Panc1 (cell line): ENCODE measurements at regions not wholly inside any gene's neighbourhood (a gene's known extent, or its start where the extent isn't known, plus 50 kb on each side); places are given as distances from the start of the nearest gene placed in this dataset.

ENCODE experiments used
- ATAC-seq: fragments of 200-7000 bp; cut with Tn5 transposase; 2 replicates; pipeline ENCODE4 v1.9.1; 2020; ENCODE audit warnings: mild to moderate bottlenecking, moderate library complexity
- BruUV-seq: library from RNA; stranded (reverse); fragments of 400-500 nt; replicated peaks from 2 replicates; lab custom pipeline; 2021; lab: Mats Ljungman, UMichigan
- CTCF ChIA-PET: fragments of 300-600 bp; sonication (Branson Sonifier 250); formaldehyde crosslinking; loops from one replicate; lab custom pipeline; 2022; ENCODE audit warnings: antibody characterized with exemption; lab: Charles Lee
- POLR2A ChIA-PET: fragments of 300-600 bp; sonication (Branson Sonifier 250); formaldehyde crosslinking; loops from one replicate; lab custom pipeline; 2022; ENCODE audit warnings: antibody characterized with exemption; lab: Charles Lee
- DNase-seq: peaks from one replicate; pipeline ENCODE4 v3.0.0-alpha.2; 2010; ENCODE audit warnings: low read depth, low spot score
- H3K27ac ChIP-seq: 2 replicates; pipeline ENCODE4 v1.5.1; 2011; ENCODE audit warnings: mild to moderate bottlenecking, low read length, inconsistent platforms
- H3K27me3 ChIP-seq: fragments of 200-500 bp; sonication (Bioruptor generic); 2 replicates; pipeline ENCODE4 v1.6.0; 2014; ENCODE audit warnings: low read length, inconsistent platforms; ENCODE audit not compliant: control insufficient read depth, insufficient read depth
- H3K36me3 ChIP-seq: fragments of 200-500 bp; sonication (Bioruptor generic); 2 replicates; pipeline ENCODE4 v1.5.1; 2014; ENCODE audit warnings: inconsistent platforms, mild to moderate bottlenecking, low read length, moderate library complexity; ENCODE audit not compliant: control insufficient read depth, insufficient read depth
- H3K4me1 ChIP-seq: 2 replicates; pipeline ENCODE4 v1.5.1; 2011; ENCODE audit warnings: inconsistent platforms, mild to moderate bottlenecking, low read length, moderate library complexity; ENCODE audit not compliant: control insufficient read depth, insufficient read depth
- H3K4me3 ChIP-seq, 2 experiments: 2 replicates each; pipeline ENCODE4 v1.5.1; 2011 to 2012; ENCODE audit warnings: low read depth in 2 of 2, low read length in 2 of 2, mild to moderate bottlenecking in 2 of 2, inconsistent platforms in 1 of 2, moderate library complexity in 1 of 2
- H3K9me3 ChIP-seq: fragments of 200-500 bp; sonication (Bioruptor generic); 2 replicates; pipeline ENCODE4 v1.5.1; 2014; ENCODE audit warnings: low read depth, mild to moderate bottlenecking, inconsistent platforms, low read length, moderate library complexity; ENCODE audit not compliant: control insufficient read depth, insufficient read depth
- POLR2AphosphoS5 ChIP-seq: IDR thresholded peaks from 2 replicates; pipeline ENCODE4 v1.6.1; 2012; ENCODE audit warnings: mild to moderate bottlenecking, low read depth, low read length, moderate library complexity
- SIN3A ChIP-seq: IDR thresholded peaks from 2 replicates; pipeline ENCODE4 v1.6.1; 2012; ENCODE audit warnings: low read depth, mild to moderate bottlenecking, low read length, moderate library complexity, borderline replicate concordance; ENCODE audit not compliant: insufficient read depth
- TCF7L2 ChIP-seq: IDR thresholded peaks from 2 replicates; pipeline ENCODE4 v1.6.1; 2011; ENCODE audit warnings: mild to moderate bottlenecking, low read depth, low read length, inconsistent platforms
- in situ Hi-C: cut with HindIII; loops from 2 replicates; pipeline ENCODE4 v1.10.0; 2016; ENCODE audit warnings: low sequenced_read_pairs, low pct_unique_long_range_greater_than_20kb
- intact Hi-C: fragments of 100-400 bp; cut with micrococcal nuclease; formaldehyde crosslinking; loops from one replicate; pipeline ENCODE4 v1.10.0; 2022; ENCODE audit not compliant: unreplicated experiment
- TF ChIP-seq, protein P1 (sequence below), 2 experiments: IDR thresholded peaks; 2 replicates each; pipeline ENCODE4 v1.6.1; 2011 to 2012; ENCODE audit warnings: low read depth in 2 of 2, control low read depth in 1 of 2, low read length in 1 of 2, mild to moderate bottlenecking in 1 of 2, moderate library complexity in 1 of 2; ENCODE audit not compliant: insufficient read depth in 1 of 2
- TF ChIP-seq, protein P2 (sequence below): fragments of 450-650 bp; IDR thresholded peaks from 2 replicates; pipeline ENCODE4 v1.5.1; 2017; ENCODE audit warnings: mild to moderate bottlenecking

DNA sequence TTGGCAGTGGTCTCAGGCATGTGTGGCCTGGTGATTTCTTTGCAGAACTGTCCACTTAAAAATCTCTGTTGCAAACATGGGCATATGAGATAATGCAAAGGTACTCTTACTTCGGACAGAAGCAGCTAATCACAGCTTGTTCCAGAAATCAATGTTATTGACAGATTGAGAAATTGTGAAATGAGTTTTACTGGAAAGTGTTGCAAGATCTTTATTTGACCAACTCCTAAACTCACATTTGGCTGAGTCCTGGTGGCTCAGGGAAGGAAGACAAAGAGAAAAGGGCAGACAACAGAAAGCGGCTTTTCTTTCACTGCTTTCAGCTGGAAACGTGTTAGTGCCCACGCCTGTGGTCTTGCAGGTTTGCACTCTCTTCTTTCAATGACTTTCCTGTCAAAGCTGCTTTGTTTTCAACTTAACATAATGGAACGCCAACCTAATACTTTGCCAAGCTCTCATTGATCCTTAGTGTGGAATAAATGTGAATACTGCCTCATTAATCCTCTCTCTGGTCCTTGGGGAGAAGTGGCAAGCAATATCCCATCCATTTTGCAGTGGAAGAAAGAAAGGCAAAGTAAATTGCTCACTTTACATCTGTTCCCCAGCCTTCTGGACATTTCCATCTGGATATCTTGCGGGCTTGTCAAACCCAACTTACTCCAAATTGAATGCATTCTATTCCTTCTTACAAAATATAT lies 586.4 kb downstream of the LRRC70 start:
- TF ChIP-seq, protein P1, sequence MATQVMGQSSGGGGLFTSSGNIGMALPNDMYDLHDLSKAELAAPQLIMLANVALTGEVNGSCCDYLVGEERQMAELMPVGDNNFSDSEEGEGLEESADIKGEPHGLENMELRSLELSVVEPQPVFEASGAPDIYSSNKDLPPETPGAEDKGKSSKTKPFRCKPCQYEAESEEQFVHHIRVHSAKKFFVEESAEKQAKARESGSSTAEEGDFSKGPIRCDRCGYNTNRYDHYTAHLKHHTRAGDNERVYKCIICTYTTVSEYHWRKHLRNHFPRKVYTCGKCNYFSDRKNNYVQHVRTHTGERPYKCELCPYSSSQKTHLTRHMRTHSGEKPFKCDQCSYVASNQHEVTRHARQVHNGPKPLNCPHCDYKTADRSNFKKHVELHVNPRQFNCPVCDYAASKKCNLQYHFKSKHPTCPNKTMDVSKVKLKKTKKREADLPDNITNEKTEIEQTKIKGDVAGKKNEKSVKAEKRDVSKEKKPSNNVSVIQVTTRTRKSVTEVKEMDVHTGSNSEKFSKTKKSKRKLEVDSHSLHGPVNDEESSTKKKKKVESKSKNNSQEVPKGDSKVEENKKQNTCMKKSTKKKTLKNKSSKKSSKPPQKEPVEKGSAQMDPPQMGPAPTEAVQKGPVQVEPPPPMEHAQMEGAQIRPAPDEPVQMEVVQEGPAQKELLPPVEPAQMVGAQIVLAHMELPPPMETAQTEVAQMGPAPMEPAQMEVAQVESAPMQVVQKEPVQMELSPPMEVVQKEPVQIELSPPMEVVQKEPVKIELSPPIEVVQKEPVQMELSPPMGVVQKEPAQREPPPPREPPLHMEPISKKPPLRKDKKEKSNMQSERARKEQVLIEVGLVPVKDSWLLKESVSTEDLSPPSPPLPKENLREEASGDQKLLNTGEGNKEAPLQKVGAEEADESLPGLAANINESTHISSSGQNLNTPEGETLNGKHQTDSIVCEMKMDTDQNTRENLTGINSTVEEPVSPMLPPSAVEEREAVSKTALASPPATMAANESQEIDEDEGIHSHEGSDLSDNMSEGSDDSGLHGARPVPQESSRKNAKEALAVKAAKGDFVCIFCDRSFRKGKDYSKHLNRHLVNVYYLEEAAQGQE (IDR thresholded peaks at IDR 0.05; ENCODE audit: insufficient read depth in 1 of 2, low read depth in 2 of 2, low read length in 1 of 2) = no peak
- no peak for TF ChIP-seq SIN3A
- no peak for TF ChIP-seq POLR2AphosphoS5
- TF ChIP-seq, protein P2, sequence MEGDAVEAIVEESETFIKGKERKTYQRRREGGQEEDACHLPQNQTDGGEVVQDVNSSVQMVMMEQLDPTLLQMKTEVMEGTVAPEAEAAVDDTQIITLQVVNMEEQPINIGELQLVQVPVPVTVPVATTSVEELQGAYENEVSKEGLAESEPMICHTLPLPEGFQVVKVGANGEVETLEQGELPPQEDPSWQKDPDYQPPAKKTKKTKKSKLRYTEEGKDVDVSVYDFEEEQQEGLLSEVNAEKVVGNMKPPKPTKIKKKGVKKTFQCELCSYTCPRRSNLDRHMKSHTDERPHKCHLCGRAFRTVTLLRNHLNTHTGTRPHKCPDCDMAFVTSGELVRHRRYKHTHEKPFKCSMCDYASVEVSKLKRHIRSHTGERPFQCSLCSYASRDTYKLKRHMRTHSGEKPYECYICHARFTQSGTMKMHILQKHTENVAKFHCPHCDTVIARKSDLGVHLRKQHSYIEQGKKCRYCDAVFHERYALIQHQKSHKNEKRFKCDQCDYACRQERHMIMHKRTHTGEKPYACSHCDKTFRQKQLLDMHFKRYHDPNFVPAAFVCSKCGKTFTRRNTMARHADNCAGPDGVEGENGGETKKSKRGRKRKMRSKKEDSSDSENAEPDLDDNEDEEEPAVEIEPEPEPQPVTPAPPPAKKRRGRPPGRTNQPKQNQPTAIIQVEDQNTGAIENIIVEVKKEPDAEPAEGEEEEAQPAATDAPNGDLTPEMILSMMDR = no peak
- no peak for TF ChIP-seq TCF7L2
- H3K4me3 ChIP-seq = no peak overlapping the region
- POLR2A ChIA-PET = no interaction called here
- no peaks in the 10 kb centered on the region for H3K9me3 ChIP-seq
- ATAC-seq = no peak
- H3K27ac ChIP-seq = no peak overlapping the region
- in situ Hi-C loops = no loop called here
- CTCF ChIA-PET = no interaction called here
- no peaks in the 10 kb centered on the region for H3K27me3 ChIP-seq
- no peaks in the 10 kb centered on the region for H3K4me1 ChIP-seq
- H3K36me3 ChIP-seq = no peaks in the 10 kb centered on the region
- no peak for DNase-seq
- BruUV-seq = no TSS peak
- intact Hi-C loops = no loop called here

DNA sequence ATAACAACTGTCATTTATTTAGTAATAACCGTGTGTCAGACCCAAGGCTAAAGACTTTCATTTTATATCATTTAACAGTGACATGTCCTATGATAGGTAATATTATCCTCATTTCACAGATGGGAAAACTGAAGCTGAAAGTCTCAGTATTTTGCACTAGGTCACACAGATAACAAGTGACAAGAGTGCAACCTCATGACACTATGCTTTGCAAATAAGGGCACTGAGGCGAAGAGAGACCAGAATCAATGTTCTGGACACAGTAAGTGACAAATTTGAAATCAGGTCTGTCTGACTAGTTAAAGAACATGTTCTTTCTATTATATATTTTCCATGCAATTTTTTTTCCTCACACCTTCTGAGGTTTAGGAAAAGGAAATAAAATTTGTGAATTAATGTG lies 585.7 kb downstream of the LRRC70 start:
- ChIA-PET POLR2A (no interaction called here), CTCF (no interaction called here)
- BruUV-seq = no TSS peak
- DNase-seq (no peak), ATAC-seq (no peak)
- intact Hi-C loops (no loop called here), in situ Hi-C loops (no loop called here)
- Histone ChIP-seq H3K4me1 (no peaks in the 10 kb centered on the region), H3K4me3 (no peak overlapping the region), H3K27me3 (no peaks in the 10 kb centered on the region), H3K9me3 (no peaks in the 10 kb centered on the region), H3K27ac (no peak overlapping the region), H3K36me3 (no peaks in the 10 kb centered on the region)
- no peak for TF ChIP-seq POLR2AphosphoS5
- TF ChIP-seq, protein P2 = no peak
- TF ChIP-seq SIN3A = no peak
- no peak for TF ChIP-seq TCF7L2
- TF ChIP-seq, protein P1 (IDR thresholded peaks at IDR 0.05; ENCODE audit: insufficient read depth in 1 of 2, low read depth in 2 of 2, low read length in 1 of 2) = no peak
